Uterus (tissue), 2 donors: ENCODE measurements at regions not wholly inside any gene's neighbourhood (a gene's known extent, or its start where the extent isn't known, plus 50 kb on each side); places are given as distances from the start of the nearest gene placed in this dataset.

Experiments used
- POLR2A ChIP-seq, 2 donors: fragments of 450-650 bp; IDR thresholded peaks; one replicate each; pipeline ENCODE4 v1.6.1; 2016; ENCODE audit warnings: antibody characterized with exemption in 2 of 2, mild to moderate bottlenecking in 1 of 2, moderate library complexity in 1 of 2
- TF ChIP-seq, protein P1 (sequence below), 4 experiments: fragments of 200-600 bp in 2 of 4; fragments of 450-650 bp in 2 of 4; sonication (generic) in 2 of 4; IDR thresholded peaks; one replicate each; pipeline ENCODE4 v1.5.1; 2016 to 2019; ENCODE audit warnings: antibody characterized with exemption in 4 of 4, mild to moderate bottlenecking in 2 of 4, moderate library complexity in 1 of 4

DNA sequence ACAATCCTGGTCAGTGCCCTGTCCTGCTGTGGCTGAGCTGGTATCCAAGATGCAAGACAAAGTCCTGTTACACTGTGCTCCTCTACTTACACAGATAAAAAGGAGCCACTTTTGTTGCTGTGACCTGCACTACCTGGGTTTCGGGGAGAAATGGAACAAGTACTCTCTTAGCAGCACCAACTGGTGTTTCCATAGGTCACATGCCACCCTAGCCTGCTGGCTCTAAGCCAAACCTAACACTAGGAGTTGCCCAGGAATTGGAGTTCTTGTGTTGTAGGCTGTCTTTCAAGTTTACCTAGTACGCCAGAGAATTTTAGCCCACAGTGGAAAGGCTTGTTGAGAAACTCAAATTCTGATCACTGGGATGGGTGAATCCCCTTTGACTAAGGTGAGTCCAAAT lies 727.4 kb downstream of the FAM133A start:
- TF ChIP-seq, protein P1, sequence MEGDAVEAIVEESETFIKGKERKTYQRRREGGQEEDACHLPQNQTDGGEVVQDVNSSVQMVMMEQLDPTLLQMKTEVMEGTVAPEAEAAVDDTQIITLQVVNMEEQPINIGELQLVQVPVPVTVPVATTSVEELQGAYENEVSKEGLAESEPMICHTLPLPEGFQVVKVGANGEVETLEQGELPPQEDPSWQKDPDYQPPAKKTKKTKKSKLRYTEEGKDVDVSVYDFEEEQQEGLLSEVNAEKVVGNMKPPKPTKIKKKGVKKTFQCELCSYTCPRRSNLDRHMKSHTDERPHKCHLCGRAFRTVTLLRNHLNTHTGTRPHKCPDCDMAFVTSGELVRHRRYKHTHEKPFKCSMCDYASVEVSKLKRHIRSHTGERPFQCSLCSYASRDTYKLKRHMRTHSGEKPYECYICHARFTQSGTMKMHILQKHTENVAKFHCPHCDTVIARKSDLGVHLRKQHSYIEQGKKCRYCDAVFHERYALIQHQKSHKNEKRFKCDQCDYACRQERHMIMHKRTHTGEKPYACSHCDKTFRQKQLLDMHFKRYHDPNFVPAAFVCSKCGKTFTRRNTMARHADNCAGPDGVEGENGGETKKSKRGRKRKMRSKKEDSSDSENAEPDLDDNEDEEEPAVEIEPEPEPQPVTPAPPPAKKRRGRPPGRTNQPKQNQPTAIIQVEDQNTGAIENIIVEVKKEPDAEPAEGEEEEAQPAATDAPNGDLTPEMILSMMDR (IDR thresholded peaks at IDR 0.05): no peak
- no peak for TF ChIP-seq POLR2A (IDR thresholded peaks at IDR 0.05)
